GM18517 (cell line): ENCODE measurements at regions not wholly inside any gene's neighbourhood (a gene's known extent, or its start where the extent isn't known, plus 50 kb on each side); places are given as distances from the start of the nearest gene placed in this dataset.
"Not testable (repeated sequence)": the region's sequence is repeated elsewhere in the genome, so short reads cannot be mapped to it uniquely, and the experiment has no call there.

Experiments
- ATAC-seq: cut with Tn5 transposase; IDR thresholded peaks from one replicate; pipeline ENCODE4 v1.9.1; 2021; ENCODE audit warnings: mild to moderate bottlenecking, moderate library complexity; ENCODE audit not compliant: unreplicated experiment

GRCh38 chr15:77897896-77898406 is 179.6 kb downstream of the TBC1D2B start:
- no peak for ATAC-seq

DNA sequence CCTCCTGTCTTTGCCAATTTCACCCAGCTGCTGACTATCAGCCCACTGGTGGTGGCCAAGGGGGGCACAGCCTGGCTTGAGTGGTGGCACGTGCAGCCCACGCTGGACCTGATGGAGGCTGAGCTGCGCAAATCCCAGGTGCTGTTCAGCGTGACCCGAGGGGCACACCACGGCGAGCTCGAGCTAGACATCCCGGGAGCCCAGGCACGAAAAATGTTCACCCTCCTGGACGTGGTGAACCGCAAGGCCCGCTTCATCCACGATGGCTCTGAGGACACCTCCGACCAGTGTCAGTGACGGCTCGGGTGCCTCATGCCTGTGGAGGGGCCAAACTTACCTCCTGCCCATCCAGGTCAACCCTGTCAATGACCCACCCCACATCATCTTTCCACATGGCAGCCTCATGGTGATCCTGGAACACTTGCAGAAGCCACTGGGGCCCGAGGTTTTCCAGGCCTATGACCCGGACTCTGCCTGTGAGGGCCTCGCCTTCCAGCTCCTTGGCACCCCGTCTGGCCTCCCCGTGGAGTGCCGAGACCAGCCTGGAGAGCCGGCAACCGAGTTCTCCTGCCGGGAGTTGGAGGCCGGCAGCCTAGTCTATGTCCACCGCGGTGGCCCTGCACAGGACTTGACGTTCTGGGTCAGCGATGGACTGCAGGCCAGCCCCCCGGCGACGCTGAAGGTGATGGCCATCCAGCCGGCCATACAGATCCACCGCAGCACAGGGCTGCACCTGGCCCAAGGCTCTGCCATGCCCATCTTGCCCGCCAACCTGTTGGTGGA is 180.2 kb downstream of the TBC1D2B start:
- ATAC-seq, result not testable (repeated sequence)

- not testable (repeated sequence) for ATAC-seq
These were observed 181.1 kb downstream of the TBC1D2B start for GRCh38 chr15:77896147-77897112.

GRCh38 chr15:77895742-77896141 is 181.8 kb downstream of the TBC1D2B start:
- ATAC-seq, result no peak

- ATAC-seq, result not testable (repeated sequence)
These were observed 182.4 kb downstream of the TBC1D2B start for GRCh38 chr15:77895145-77895544.

- ATAC-seq, result not testable (repeated sequence)
These were observed 183.6 kb downstream of the TBC1D2B start for GRCh38 chr15:77893671-77894640.

GRCh38 chr15:77893246-77893645 is 184.3 kb downstream of the TBC1D2B start:
- ATAC-seq, result not testable (repeated sequence)

DNA sequence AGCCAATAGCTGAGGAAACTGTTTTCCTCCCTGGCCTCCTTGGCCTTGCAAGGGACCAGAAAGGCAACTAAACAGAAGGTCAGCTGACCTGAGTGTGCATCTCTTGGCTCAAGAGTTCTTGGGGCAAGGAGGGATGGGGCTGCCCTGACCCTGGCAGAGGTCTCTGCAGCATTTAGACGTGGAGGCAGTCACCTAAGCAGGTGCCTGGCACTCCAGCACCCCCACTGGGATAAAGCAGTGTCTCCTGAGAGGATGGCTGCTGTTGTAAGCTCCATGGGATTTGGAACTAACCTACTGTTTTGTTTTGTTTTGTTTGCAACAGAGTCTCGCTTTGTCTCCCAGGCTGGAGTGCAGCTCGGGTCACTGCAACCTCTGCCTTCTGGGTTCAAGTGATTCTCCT is 185.2 kb downstream of the TBC1D2B start:
- ATAC-seq, result no peak

DNA sequence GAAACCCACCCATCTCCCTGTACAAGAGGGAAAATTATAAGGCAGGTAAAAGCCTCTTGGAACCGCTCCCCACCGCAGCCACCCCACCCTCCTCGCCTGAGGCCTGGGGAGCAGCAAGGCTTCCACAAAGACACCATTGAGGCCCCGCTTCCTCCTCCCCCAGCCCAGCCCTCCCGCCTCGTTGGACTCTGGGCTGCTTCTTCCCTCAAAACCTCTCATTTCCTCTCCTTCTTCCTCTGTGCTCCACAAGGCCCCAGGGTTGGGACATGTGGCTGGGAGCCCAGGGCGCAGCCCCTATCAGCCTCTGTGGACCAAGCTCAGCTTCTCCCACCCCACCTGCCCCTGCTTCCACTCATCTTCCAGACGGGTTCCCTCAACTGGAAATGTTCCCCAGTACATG is 185.6 kb downstream of the TBC1D2B start:
- ATAC-seq, result not testable (repeated sequence)

DNA sequence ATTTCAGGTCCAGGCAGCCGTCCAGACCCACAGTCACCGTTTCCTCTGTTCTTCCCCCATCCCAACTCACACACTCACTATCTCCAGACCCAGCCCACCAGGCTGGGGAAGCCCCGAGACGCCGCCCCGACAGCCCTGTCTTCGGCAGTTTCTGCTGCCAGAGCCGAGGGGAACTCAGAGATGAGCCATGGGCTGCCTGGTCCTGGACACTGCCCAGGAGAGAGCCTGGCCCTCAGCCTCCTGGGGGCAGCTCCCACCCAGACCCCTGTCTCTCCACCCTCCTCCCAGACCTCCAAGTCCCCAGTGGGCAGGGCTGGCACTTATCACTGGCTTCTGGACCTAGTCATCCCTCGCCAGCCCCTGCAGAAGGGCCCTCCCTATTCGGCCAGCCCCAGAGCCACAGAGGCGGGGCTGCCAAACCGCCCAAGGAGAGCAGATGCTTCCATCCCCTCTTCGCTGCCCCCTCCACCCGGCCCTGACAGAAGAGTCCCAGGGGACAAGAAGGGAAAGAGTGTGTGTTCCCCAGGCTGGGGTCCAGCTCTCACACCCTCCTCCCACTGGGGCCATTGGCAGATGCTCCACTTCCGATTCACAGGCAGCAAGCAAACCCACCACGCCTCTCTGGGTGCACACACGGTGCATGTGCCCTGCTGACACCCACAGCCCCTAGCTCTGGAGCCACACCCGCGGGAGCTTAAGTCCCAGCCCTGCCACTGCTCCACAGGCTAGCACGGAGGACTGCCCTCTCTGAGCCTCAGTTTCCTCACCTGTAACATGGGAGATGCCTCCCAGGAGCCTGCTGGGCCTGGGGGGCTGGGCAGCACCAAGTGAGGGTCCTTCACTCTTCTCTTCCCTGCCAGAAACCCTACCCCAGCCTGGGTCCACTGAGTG is 186.4 kb downstream of the TBC1D2B start:
- not testable (repeated sequence) for ATAC-seq

DNA sequence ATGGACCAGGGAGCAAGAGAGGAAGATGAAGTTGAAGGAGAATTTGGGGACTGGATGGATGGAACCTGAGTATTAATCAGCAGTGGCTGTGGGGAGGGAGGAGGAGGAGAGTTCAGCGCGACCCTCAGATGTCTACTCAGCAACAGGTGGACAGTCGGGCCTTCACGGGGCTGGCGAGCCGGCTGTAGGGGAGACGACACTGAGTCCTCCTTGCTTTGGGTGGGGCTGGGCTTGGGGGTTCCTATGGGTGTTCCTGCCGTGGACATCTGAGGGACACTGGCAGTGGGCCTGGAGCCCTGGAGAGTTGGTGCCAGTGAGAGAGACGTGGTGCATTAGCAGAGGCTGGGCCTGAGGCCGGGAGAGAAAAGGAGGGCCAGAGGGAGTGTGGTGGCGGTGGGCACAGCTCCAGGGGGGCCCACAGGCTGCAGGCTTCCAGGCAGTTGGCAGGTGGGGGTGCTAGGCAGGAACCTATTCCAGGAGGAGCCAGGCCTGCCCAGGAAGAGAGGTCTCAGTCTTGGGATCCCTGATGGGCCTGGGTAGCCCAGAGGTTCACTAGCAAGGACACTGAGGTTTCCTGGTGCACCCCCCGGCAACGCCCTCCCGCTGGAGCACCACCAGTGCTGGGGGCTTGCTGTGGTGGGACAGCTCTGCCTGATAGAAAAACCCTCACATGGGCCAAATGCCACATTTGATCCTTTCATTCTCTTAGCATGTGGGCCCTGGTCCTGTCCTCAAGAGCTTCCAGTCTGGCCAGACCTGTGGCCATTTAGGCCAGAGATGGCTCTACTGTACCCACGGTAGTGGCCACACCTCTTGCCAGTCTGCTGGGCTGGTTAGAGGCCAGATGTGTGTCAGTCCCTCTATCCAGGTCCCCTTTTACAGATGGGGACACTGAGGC is 187.4 kb downstream of the TBC1D2B start:
- not testable (repeated sequence) for ATAC-seq

GRCh38 chr15:77889009-77889806 is 188.3 kb downstream of the TBC1D2B start:
- ATAC-seq, result no peak

DNA sequence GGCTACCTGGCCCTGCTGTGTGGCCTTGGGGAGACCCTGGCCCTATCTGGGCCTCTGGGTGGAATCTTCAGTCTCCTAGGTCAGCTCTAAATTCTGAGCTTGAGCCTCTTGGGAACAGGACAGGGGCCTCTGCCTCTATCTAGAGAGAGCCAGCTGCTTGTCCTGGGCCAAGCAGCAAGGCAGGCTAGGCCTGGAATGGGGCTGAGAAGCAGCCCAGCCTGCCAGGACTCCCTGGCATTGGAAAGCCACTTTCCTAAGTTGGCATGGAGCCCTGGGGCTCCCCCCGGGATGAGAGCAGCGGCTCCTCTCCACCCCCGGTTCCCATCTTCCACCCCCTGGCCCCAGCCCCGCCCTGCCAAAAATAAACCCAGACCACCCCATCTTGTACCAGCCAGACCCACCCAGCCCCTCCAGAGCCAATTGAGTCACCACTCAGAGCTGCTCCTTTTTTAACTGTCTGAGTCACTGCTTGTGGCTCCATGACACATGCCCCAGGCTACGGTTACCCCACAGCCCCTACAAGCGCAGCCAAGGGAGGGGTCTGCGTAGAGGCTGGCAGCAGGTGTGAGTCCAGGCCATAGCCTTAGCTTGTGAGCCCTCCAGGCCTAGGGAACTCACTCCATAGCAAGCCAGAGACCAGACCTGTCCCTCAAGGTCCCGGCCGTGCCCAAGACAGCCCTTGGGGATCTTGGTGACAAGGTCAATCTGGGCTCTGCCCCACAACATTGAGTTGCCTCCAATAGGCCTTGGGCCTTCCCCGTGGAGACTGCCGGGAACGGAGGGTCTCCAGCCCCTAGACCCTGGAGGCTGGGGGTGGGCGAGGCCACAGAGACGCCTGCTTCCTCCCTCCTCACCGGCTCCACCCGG is 189.7 kb downstream of the TBC1D2B start:
- ATAC-seq, result not testable (repeated sequence)

DNA sequence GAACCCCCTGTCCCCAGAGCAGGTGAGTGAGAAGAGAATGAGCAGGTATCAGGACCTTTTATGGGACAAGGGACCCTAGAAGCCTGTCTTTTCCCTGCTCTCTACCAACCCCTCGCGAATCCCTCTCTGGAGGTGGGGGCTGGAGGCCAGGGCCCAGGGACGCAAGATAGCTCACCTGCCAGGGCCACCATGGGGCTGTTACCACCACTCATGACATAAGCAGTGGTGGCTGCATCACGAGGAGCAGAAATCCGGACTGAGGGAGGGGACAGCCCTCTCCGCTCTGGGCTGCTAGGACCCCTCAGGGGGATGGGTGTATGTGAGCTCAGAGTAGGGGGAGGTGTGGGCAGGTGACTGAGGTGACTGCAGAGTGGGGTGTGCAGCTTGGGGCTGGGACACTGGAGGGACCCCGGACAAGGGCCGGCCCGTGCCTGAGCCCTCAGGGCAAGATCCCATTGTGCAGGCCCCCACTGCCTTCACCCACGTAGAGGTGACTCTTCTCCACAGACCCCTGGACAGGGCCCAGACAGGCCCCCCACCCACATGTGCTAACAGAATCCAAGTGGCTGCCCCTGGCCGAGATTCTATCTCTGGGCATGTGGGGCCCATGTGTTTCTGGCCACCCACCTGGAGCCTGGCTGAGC is 190.6 kb downstream of the TBC1D2B start:
- no peak for ATAC-seq

GRCh38 chr15:77885877-77886500 is 191.5 kb downstream of the TBC1D2B start:
- not testable (repeated sequence) for ATAC-seq

GRCh38 chr15:77883012-77883411 is 194.5 kb downstream of the TBC1D2B start:
- ATAC-seq, result not testable (repeated sequence)
